HG03354 (cell line): ENCODE measurements at regions not wholly inside any gene's neighbourhood (a gene's known extent, or its start where the extent isn't known, plus 50 kb on each side); places are given as distances from the start of the nearest gene placed in this dataset.

ENCODE experiments used
- ATAC-seq: cut with Tn5 transposase; IDR thresholded peaks from one replicate; pipeline ENCODE4 v1.9.1; 2021; ENCODE audit warnings: mild to moderate bottlenecking; ENCODE audit not compliant: unreplicated experiment, poor library complexity, severe bottlenecking

GRCh38 chr7:106957766-106958165, 86.7 kb upstream of the PRKAR2B start:
- ATAC-seq, result no peak

DNA sequence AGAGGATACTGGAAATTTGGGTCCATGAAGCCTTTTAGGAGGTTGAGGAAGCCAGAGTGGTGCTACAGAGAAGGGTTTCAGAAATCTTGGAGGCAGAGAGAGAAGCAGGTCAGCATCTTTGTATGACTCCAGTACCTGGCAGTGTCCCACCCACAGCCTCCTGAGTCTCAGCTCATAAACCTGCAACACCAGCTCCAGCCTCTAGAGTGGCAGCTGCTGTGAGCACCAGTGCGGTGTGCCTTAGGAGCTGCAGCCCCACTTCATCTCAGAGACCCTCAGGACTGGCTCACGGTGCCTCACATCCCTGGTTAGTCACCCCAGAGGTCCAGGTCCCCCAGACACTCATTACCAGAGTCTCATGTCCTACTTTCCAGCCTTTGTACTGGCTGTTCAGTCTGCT, 84.8 kb upstream of the PRKAR2B start:
- peak; percentile 45 for ATAC-seq

DNA sequence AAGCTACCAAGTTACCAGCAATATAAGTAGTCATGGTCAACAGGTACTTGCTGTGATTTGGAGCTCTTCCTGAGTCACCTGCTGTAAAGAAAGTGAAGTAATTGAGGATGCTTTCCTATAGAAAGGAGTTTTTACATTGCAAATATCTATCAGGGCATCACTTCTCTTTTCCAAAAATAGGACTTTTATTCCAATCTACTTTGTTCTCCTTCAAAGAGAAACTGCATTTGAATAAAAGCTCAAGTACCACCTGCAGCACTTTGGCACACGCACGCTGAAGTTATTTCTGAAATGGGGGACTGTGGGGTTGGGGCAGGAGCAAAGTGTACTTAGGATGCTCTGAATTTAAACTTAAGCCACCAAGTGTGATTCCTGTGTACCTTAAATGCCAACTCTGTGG, 81.8 kb upstream of the PRKAR2B start:
- ATAC-seq, result no peak

GRCh38 chr7:106964466-106964865, 80.0 kb upstream of the PRKAR2B start:
- ATAC-seq, result no peak

- no peak for ATAC-seq
Observed at GRCh38 chr7:106965108-106965507, 79.4 kb upstream of the PRKAR2B start.

DNA sequence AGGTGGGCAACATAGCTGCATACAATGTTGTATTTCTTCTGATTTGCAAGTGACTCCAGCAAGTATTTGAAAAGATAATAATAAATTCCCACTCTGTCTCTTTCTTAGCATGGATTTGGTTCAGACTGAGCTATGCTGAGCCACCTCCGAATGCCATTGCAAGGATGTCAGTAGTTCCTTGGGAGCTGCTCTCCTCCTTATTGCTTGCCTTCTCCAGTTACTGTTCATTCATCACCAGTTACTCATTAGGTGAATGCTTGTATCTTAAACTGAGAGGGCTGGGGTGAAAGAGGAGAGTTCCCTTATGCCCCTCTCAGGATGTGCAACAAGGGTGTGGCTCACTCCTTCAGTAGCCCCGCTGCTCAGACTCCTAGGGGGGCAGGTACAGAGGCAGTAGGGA, 78.4 kb upstream of the PRKAR2B start:
- no peak for ATAC-seq

GRCh38 chr7:106968160-106968559, 76.3 kb upstream of the PRKAR2B start:
- no peak for ATAC-seq

DNA sequence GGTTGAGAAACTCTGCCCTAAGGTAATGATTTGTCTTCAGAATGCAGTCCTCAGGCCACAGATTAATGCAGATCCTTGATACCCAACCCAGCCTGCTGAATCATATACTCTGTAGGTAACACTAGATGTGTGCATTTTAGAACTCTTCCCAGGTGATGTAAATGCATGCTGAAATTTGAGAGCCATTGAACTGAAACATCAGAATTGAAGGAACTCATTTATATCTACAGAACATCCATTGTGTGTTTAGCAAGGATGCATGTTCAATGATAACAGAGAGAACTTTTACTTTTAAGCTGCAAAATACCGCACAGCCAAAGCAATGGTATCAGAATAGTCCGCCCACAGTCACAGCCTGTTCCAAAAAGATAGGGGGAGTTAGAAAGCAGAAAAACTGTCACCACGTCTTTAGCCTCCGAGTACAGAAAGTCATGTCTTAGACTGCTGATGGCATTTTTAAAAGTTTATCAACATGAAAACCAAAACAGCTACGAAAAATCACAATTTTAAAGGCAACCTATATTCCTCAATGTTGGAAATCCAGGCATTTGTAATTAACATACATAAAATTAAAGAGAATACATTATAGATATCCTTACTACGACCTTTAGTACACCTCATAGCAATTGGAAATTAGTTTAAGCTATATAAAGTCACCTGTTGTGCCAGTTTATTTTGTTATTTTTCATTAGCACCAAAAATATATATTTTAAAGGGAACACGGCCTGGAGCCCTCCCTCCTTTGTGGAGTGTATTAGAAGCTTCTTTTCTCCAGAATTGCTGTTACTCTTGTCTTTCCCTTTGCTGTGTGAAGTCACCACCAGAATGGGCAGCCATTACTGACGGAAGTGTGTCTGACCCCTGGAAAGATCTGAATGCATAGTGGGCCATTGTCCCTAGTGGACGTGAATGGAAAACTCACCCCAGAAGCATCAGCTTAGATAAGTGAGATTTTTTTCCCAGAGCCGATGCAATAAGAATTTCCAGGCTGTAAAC, 65.8 kb upstream of the PRKAR2B start:
- ATAC-seq, result no peak

GRCh38 chr7:106979551-106980357, 64.8 kb upstream of the PRKAR2B start:
- no peak for ATAC-seq

DNA sequence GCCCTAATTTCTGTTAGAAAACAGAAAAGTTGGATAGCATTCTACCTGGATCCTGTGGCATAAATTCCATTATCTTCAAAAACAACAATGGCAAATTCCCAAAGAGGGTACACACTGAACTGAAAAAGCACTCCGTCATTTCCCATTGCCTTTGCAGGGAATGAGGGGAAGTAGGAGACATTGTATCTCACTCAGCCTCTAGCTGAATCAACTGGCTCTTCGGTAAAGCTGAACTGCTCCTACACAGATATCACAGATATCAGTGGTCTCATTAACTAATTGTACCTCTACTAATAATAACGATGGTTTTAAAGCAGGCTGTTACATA, 64.2 kb upstream of the PRKAR2B start:
- ATAC-seq, result no peak

DNA sequence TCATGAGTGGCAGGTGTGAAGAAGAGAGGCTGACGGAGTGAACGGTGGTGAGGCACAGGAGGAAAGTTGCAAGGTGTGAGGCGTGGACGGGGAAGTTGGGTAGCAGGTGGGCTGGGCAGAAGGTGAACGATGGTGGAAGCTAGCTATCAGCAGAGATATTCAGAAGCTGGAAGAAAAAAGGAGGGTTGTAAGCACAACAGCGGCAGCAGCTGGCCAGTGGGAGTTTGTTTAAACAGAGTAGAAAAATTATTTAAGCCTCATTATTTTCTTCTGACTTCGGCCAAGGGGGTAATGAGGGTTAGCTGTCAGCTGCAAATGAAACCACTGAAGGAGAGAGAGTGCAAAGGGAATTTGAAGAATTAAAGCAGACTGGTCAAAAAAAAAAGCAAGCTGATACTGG, 62.1 kb upstream of the PRKAR2B start:
- no peak for ATAC-seq

DNA sequence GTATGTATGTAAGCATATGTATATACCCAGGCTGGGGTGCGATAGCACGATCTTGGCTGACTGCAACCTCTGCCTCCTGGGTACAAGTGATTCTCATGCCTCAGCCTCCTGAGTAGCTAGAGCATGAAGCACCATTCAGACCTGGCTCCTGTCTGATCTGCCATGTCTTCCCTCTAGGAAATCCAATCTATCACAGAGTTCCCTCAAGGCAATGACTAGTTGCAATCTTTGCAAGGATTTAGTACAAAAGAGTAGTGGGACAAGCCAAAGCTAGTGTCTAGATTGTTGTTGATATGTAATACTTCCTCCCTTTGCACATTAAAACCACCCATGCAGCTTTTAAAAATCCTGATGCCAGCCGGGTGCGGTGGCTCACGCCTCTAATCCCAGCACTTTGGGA, 60.5 kb upstream of the PRKAR2B start:
- ATAC-seq, result no peak

DNA sequence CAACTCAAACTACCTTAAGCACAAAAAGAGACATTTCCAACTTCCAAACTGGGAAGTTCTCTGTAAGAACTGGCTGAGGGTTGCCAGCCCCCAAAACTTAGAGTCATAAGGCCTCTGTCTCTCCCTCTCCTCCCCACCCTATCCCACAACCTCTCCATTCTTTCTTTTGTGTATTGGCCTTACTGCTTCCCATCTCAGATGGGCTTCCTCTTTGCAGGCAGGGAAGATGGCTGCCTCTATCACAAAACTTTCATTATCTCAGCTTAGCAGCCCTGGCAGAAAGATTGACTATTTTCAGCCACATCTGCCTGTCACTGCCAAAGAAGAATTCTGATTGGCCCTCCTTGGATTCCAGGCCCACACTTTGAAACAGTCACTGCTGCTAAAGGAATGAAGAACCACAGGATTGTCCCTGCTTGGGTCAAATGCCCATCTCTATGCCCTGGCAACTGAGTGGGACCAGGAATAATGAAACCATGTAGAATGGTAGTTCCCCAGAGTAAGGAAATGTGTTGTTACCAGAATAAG, 58.0 kb upstream of the PRKAR2B start:
- no peak for ATAC-seq

DNA sequence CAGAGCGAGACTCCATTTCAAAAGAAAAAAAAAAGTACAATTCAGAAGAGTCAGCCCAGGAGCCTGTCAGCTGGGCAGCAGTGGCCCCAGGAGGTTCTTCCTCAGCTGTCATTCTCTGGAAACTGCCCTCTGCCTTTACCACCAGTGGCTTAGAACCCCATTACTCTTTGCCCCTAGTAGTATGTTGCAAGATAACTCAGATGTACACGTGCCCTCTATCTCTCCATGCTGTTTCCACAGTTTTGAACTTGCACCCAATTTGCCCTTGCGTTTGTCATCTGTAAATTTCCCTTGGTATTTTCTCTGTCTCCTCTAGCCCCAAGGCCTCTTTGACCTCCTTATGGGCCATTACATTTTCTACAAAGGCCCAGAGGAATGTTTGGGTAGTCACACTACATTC, 56.7 kb upstream of the PRKAR2B start:
- ATAC-seq, result no peak

DNA sequence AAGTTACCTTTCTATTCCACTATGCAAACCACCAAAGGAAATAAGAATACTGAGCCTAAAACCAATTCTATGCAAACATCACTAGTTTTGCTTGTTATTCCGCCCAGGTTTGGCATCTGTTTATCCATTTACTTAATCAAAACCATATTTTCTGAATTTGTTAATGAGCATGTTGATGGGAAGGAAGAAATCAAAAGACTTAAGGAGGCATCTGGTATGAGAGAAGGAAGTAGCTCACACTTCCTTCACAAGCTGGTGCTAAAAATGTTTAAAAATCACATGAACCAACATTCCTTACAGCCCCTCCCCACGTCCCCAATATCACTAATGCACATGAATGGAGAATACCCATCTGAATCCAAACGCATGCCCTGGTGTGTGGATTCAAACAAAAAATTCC, 52.0 kb upstream of the PRKAR2B start:
- ATAC-seq, result no peak
